Lower lobe of right lung (tissue), 2 donors: ENCODE measurements at regions not wholly inside any gene's neighbourhood (a gene's known extent, or its start where the extent isn't known, plus 50 kb on each side); places are given as distances from the start of the nearest gene placed in this dataset.

Source experiments
- ATAC-seq, 2 donors: fragments of 200-7000 bp; cut with Tn5 transposase; one replicate each; pipeline ENCODE4 v1.9.1; 2020 to 2022; ENCODE audit warnings: mild to moderate bottlenecking in 2 of 2, moderate library complexity in 2 of 2
- DNase-seq: peaks from one replicate; pipeline ENCODE4 v3.0.0-alpha.2; 2020
- H3K27ac ChIP-seq: fragments of 200-600 bp; one replicate; pipeline ENCODE4 v1.8.0; 2022
- H3K27me3 ChIP-seq: fragments of 200-600 bp; one replicate; pipeline ENCODE4 v1.8.0; 2022; ENCODE audit warnings: low read depth
- H3K36me3 ChIP-seq: fragments of 200-600 bp; one replicate; pipeline ENCODE4 v1.8.0; 2022; ENCODE audit warnings: mild to moderate bottlenecking
- H3K4me1 ChIP-seq: fragments of 200-600 bp; one replicate; pipeline ENCODE4 v1.8.0; 2022
- H3K4me3 ChIP-seq: fragments of 200-600 bp; one replicate; pipeline ENCODE4 v1.8.0; 2022; ENCODE audit warnings: mild to moderate bottlenecking
- H3K9me3 ChIP-seq: fragments of 200-600 bp; one replicate; pipeline ENCODE4 v1.8.0; 2022
- CTCF ChIP-seq: fragments of 200-600 bp; IDR thresholded peaks from one replicate; pipeline ENCODE4 v1.8.0; 2022; ENCODE audit warnings: antibody characterized with exemption, mild to moderate bottlenecking
- intact Hi-C: fragments of 100-400 bp; cut with DNase I; formaldehyde crosslinking; loops from one replicate; pipeline ENCODE4 v1.11.0; 2022
- donor health status: DM: no; HTN: yes; CAD: no; lungs with severe emphysema.

- H3K36me3 ChIP-seq, result no peaks in the 10 kb centered on the region
- intact Hi-C loops, result no loop called here
- TF ChIP-seq CTCF, result no peak
- H3K9me3 ChIP-seq, result peaks cover 5% of the 10 kb centered on the region
- ATAC-seq (no peak), DNase-seq (no peak)
- no peak overlapping the region for H3K27ac ChIP-seq
- H3K4me3 ChIP-seq, result no peak overlapping the region
- H3K27me3 ChIP-seq, result no peaks in the 10 kb centered on the region
- no peaks in the 10 kb centered on the region for H3K4me1 ChIP-seq
These were observed 227.8 kb upstream of the P2RY1 start for GRCh38 chr3:152607179-152607578.

GRCh38 chr3:152608696-152609594 is 226.0 kb upstream of the P2RY1 start:
- intact Hi-C loops, result no loop called here
- no peak for ATAC-seq
- no peaks in the 10 kb centered on the region for H3K4me1 ChIP-seq
- no peaks in the 10 kb centered on the region for H3K27me3 ChIP-seq
- DNase-seq, result no peak
- H3K9me3 ChIP-seq, result peaks cover 3% of the 10 kb centered on the region
- H3K27ac ChIP-seq, result no peak overlapping the region
- TF ChIP-seq CTCF, result no peak
- H3K4me3 ChIP-seq, result no peak overlapping the region
- H3K36me3 ChIP-seq, result no peaks in the 10 kb centered on the region

- intact Hi-C loops, result no loop called here
- no peak for TF ChIP-seq CTCF
- no peaks in the 10 kb centered on the region for H3K4me1 ChIP-seq
- no peaks in the 10 kb centered on the region for H3K9me3 ChIP-seq
- no peaks in the 10 kb centered on the region for H3K27me3 ChIP-seq
- no peak for ATAC-seq
- DNase-seq, result no peak
- no peaks in the 10 kb centered on the region for H3K36me3 ChIP-seq
- H3K4me3 ChIP-seq, result no peak overlapping the region
- no peak overlapping the region for H3K27ac ChIP-seq
These were observed 225.0 kb upstream of the P2RY1 start for GRCh38 chr3:152609891-152610290.

- TF ChIP-seq CTCF, result no peak
- Histone ChIP-seq H3K9me3 (no peaks in the 10 kb centered on the region), H3K36me3 (no peaks in the 10 kb centered on the region), H3K4me3 (no peak overlapping the region), H3K4me1 (no peaks in the 10 kb centered on the region), H3K27me3 (no peaks in the 10 kb centered on the region), H3K27ac (no peak overlapping the region)
- intact Hi-C loops, result no loop called here
- no peak for DNase-seq
- no peak for ATAC-seq
These were observed 224.3 kb upstream of the P2RY1 start for GRCh38 chr3:152610622-152611021.

GRCh38 chr3:152611905-152612304 is 223.0 kb upstream of the P2RY1 start:
- no peaks in the 10 kb centered on the region for H3K9me3 ChIP-seq
- intact Hi-C loops, result no loop called here
- no peak overlapping the region for H3K27ac ChIP-seq
- H3K36me3 ChIP-seq, result no peaks in the 10 kb centered on the region
- no peaks in the 10 kb centered on the region for H3K4me1 ChIP-seq
- no peak overlapping the region for H3K4me3 ChIP-seq
- ATAC-seq (no peak), DNase-seq (no peak)
- H3K27me3 ChIP-seq, result no peaks in the 10 kb centered on the region
- TF ChIP-seq CTCF, result no peak
